ENCODE measurements at regions not wholly inside any gene's neighbourhood (a gene's known extent, or its start where the extent isn't known, plus 50 kb on each side); places are given as distances from the start of the nearest gene placed in this dataset.

DNA sequence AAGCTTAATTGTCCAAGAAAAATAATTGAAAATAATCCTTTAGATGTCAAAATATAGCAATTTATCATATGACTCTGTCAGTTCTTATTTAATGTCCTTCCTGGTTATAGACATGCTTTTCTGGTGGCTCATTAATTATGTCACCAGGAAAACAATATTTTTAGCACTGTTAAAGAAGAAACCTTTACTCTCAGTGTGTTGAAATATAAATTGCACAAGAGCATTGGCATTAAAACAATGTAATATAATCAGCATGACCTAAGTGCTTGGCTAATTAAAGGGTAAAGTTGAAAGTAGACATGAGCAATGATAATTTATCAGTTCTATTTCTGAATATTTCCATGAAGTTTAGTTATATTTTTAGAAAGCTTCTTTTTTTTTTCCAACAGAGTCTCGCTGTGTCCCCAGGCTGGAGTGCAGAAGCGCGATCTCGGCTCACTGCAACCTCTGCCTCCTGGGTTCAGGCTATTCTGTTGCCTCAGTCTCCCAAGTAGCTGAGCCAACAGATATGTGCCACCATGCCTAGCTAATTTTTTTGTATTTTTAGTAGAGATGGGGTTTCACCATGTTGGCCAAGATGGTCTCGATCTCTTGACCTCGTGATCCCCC, 232.3 kb downstream of the JRKL start:
- TF ChIP-seq, protein P1, sequence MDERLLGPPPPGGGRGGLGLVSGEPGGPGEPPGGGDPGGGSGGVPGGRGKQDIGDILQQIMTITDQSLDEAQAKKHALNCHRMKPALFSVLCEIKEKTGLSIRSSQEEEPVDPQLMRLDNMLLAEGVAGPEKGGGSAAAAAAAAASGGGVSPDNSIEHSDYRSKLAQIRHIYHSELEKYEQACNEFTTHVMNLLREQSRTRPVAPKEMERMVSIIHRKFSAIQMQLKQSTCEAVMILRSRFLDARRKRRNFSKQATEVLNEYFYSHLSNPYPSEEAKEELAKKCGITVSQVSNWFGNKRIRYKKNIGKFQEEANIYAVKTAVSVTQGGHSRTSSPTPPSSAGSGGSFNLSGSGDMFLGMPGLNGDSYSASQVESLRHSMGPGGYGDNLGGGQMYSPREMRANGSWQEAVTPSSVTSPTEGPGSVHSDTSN (CRISPR knock-in tag; IDR thresholded peaks at IDR 0.05; ENCODE audit: low read depth) = no peak
- TF ChIP-seq, protein P1 (tag; conservative IDR thresholded peaks at IDR 0.05; ENCODE audit: low read depth) = peak; percentile 37; the same call in 1 of the 2 replicates
- TF ChIP-seq SMARCA5 (IDR thresholded peaks at IDR 0.05) (no peak), CEBPB (tag; IDR thresholded peaks at IDR 0.05) (0 out of 2 replicates have a peak, but pooled peaks have one; percentile 7), DACH1 (IDR thresholded peaks at IDR 0.05; ENCODE audit: partially characterized antibody) (no peak), ELF2 (CRISPR knock-in tag; IDR thresholded peaks at IDR 0.05) (no peak), HDGF (IDR thresholded peaks at IDR 0.05) (no peak), MED1 (CRISPR knock-in tag; IDR thresholded peaks at IDR 0.05; ENCODE audit: borderline replicate concordance) (no peak), ZNF584 (CRISPR knock-in tag; IDR thresholded peaks at IDR 0.05; ENCODE audit: low read depth) (no peak), THRAP3 (IDR thresholded peaks at IDR 0.05; ENCODE audit: borderline replicate concordance) (no peak), SLC30A9 (CRISPR knock-in tag; IDR thresholded peaks at IDR 0.05) (no peak), TAL1 (IDR thresholded peaks at IDR 0.05) (no peak), HLTF (IDR thresholded peaks at IDR 0.05) (no peak)
- Histone ChIP-seq H3K9me1 (ENCODE audit: control insufficient read depth, insufficient read depth, low read length) (no peaks in the 10 kb centered on the region), H3K4me3 (no peak overlapping the region), H3K4me2 (ENCODE audit: insufficient read depth, low read length) (no peak overlapping the region), H3K27me3 (ENCODE audit: control insufficient read depth in 2 of 2, insufficient read depth in 2 of 2, low read length in 2 of 2) (no peaks in the 10 kb centered on the region), H3K9ac (ENCODE audit: insufficient read depth in 1 of 2, low read depth in 2 of 2, low read length in 2 of 2) (no peak overlapping the region), H3K79me2 (ENCODE audit: control insufficient read depth, insufficient read depth, low read length) (no peaks in the 10 kb centered on the region), H3K27ac (ENCODE audit: extremely low read depth, low read depth, low read length) (no peak overlapping the region), H3K36me3 (ENCODE audit: control insufficient read depth, insufficient read depth, low read length) (no peaks in the 10 kb centered on the region; the same call in 2 of the 3 replicates), H4K20me1 (replicated peaks; ENCODE audit: control insufficient read depth, insufficient read depth, low read length) (no peaks in the 10 kb centered on the region), H2AFZ (ENCODE audit: low read depth, low read length) (no peak overlapping the region), H3K9me3 (replicated peaks; ENCODE audit: control insufficient read depth, insufficient read depth, low read depth, low read length) (no peaks in the 10 kb centered on the region; the same call in 1 of the 2 replicates), H3K4me1 (replicated peaks in 1 of 2; ENCODE audit: control insufficient read depth in 2 of 2, insufficient read depth in 2 of 2, low read length in 2 of 2) (no peaks in the 10 kb centered on the region)
- ChIA-PET POLR2A (no interaction called here), CTCF (ENCODE audit: low intra/inter-chr PET ratio) (no interaction called here)
- ATAC-seq (no peak), FAIRE-seq (no peak), DNase-seq (ENCODE audit: extremely low read depth in 1 of 4, low spot score in 3 of 4) (no peak)
- intact Hi-C loops (cut with micrococcal nuclease) = no loop called here
- WGBS (ENCODE audit: insufficient coverage, low coverage, missing lambda C conversion rate) = 65% methylated on average over 6 of the region's 6 CpGs
- no TSS peak for BruUV-seq (replicated peaks)
- in situ Hi-C loops (cut with MboI) = no loop called here

Measured in K562 (cell line).